HepG2 (cell line): ENCODE measurements at regions not wholly inside any gene's neighbourhood (a gene's known extent, or its start where the extent isn't known, plus 50 kb on each side); places are given as distances from the start of the nearest gene placed in this dataset.

Experiments used
- ZNF563 ChIP-seq: sonication (generic); formaldehyde crosslinking; IDR thresholded peaks from 2 replicates; pipeline ENCODE4 v1.8.0; 2022; ENCODE audit warnings: mild to moderate bottlenecking, moderate library complexity, missing genetic modification reagents
- TF ChIP-seq, protein P1 (sequence below): sonication (generic); formaldehyde crosslinking; IDR thresholded peaks from 2 replicates; pipeline ENCODE4 v1.5.0; 2020; ENCODE audit warnings: missing genetic modification reagents
- TF ChIP-seq, protein P2 (sequence below): IDR thresholded peaks from 2 replicates; pipeline ENCODE4 v1.6.1; 2012; ENCODE audit warnings: inconsistent platforms
- TF ChIP-seq, protein P3 (sequence below): sonication (generic); formaldehyde crosslinking; IDR thresholded peaks from 2 replicates; pipeline ENCODE4 v1.5.0; 2020; ENCODE audit warnings: mild to moderate bottlenecking, missing genetic modification reagents, moderate library complexity
- TF ChIP-seq, protein P4 (sequence below): sonication (generic); formaldehyde crosslinking; IDR thresholded peaks from 2 replicates; pipeline ENCODE4 v1.4.0; 2020; ENCODE audit warnings: mild to moderate bottlenecking, missing genetic modification reagents, borderline replicate concordance

DNA sequence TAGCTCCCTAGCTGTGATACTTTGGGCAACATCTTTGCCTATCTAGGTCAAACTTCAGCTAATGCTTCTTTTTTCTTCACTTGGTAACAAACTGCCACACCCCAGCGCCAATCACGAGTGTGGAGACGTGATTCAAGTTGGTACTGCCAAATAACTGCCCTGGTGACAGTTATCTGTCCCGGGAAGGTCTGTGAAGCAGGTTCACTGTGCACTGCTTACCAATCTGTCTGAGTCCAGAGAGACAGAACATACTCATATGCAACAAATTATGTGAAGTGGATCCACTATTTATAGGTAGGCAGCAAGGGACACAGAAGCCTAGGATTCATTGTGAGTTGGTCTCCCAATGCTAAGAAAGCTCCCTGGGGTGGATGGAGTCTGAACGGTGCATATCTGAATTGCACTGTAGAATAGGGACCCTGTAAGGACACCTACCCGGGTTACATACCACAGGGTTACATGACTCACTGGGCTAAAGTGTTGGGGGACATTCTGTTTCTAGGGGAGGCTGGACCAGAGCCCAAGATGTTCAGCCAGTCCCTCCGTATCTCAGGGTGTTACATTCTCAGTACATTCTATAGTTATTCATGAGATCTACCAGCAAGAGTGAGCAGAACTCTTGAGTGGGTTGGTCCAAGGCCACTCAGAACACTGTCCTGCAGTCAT, 95.4 kb upstream of the STC2 start:
- TF ChIP-seq, protein P1, sequence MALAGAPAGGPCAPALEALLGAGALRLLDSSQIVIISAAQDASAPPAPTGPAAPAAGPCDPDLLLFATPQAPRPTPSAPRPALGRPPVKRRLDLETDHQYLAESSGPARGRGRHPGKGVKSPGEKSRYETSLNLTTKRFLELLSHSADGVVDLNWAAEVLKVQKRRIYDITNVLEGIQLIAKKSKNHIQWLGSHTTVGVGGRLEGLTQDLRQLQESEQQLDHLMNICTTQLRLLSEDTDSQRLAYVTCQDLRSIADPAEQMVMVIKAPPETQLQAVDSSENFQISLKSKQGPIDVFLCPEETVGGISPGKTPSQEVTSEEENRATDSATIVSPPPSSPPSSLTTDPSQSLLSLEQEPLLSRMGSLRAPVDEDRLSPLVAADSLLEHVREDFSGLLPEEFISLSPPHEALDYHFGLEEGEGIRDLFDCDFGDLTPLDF (CRISPR knock-in tag): no peak
- TF ChIP-seq, protein P2, sequence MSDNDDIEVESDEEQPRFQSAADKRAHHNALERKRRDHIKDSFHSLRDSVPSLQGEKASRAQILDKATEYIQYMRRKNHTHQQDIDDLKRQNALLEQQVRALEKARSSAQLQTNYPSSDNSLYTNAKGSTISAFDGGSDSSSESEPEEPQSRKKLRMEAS: no peak
- TF ChIP-seq, protein P3, sequence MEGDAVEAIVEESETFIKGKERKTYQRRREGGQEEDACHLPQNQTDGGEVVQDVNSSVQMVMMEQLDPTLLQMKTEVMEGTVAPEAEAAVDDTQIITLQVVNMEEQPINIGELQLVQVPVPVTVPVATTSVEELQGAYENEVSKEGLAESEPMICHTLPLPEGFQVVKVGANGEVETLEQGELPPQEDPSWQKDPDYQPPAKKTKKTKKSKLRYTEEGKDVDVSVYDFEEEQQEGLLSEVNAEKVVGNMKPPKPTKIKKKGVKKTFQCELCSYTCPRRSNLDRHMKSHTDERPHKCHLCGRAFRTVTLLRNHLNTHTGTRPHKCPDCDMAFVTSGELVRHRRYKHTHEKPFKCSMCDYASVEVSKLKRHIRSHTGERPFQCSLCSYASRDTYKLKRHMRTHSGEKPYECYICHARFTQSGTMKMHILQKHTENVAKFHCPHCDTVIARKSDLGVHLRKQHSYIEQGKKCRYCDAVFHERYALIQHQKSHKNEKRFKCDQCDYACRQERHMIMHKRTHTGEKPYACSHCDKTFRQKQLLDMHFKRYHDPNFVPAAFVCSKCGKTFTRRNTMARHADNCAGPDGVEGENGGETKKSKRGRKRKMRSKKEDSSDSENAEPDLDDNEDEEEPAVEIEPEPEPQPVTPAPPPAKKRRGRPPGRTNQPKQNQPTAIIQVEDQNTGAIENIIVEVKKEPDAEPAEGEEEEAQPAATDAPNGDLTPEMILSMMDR (CRISPR knock-in tag): no peak
- TF ChIP-seq ZNF563: no peak
- TF ChIP-seq, protein P4, sequence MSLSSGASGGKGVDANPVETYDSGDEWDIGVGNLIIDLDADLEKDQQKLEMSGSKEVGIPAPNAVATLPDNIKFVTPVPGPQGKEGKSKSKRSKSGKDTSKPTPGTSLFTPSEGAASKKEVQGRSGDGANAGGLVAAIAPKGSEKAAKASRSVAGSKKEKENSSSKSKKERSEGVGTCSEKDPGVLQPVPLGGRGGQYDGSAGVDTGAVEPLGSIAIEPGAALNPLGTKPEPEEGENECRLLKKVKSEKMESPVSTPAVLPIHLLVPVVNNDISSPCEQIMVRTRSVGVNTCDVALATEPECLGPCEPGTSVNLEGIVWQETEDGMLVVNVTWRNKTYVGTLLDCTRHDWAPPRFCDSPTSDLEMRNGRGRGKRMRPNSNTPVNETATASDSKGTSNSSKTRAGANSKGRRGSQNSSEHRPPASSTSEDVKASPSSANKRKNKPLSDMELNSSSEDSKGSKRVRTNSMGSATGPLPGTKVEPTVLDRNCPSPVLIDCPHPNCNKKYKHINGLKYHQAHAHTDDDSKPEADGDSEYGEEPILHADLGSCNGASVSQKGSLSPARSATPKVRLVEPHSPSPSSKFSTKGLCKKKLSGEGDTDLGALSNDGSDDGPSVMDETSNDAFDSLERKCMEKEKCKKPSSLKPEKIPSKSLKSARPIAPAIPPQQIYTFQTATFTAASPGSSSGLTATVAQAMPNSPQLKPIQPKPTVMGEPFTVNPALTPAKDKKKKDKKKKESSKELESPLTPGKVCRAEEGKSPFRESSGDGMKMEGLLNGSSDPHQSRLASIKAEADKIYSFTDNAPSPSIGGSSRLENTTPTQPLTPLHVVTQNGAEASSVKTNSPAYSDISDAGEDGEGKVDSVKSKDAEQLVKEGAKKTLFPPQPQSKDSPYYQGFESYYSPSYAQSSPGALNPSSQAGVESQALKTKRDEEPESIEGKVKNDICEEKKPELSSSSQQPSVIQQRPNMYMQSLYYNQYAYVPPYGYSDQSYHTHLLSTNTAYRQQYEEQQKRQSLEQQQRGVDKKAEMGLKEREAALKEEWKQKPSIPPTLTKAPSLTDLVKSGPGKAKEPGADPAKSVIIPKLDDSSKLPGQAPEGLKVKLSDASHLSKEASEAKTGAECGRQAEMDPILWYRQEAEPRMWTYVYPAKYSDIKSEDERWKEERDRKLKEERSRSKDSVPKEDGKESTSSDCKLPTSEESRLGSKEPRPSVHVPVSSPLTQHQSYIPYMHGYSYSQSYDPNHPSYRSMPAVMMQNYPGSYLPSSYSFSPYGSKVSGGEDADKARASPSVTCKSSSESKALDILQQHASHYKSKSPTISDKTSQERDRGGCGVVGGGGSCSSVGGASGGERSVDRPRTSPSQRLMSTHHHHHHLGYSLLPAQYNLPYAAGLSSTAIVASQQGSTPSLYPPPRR: no peak
